ENCODE measurements at regions not wholly inside any gene's neighbourhood (a gene's known extent, or its start where the extent isn't known, plus 50 kb on each side); places are given as distances from the start of the nearest gene placed in this dataset.

DNA sequence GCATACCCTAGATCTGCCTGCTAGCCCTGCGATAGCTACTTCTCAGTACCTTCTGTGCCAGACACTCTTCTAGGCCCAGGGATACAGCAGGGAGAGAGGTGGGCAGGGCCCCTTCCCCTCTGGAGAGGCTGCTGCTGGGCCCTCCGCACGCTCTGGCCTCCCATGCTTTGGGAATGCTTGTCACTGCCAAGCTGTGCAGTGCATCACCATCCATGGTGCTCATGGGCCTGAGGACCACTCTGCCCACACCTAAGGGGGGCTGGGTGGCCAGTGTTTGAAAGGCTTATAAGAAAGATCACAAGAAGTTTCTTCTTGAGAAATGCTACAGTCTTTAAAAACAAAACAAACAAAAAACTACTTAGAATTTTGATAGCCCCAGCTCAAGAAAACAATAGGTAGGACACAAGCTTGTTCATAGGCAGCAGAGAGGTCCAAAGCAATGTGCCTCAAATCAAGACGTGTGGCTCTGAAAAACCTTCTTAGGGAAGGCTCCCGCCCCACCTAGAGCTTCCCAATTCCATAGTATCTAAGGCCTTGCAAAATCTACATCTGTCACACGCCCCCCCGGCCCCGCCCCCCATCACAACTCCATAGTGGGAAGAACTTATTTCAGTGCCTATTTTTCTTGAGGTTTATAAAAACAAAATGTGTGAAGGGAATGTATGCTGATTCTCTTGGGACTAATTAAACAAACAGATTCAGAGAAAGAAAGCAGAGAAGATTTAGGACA lies 145.8 kb downstream of the TM9SF2 start:
- DNase-seq (ENCODE audit: low read depth in 2 of 2): no peak

DNA sequence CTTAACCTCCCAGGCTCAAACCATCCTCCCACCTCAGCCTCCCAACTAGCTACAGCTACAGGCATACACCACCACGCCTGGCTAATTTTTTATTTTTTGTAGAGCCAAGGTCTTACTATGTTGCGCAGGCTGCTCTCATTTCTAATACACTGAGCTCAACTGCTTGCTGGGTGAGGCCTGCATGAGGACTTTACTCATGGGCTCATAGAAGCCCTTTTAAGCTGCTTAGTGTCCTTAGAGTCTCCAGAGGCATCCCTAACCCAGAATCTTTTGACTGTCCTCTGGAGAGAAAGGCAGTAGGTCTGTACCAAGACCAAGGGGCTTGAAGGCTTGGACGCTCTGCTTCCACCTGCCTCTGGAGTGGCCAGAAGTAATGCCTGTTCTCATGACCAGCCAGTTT lies 141.6 kb downstream of the TM9SF2 start:
- no peak for DNase-seq (ENCODE audit: low read depth in 2 of 2)

DNA sequence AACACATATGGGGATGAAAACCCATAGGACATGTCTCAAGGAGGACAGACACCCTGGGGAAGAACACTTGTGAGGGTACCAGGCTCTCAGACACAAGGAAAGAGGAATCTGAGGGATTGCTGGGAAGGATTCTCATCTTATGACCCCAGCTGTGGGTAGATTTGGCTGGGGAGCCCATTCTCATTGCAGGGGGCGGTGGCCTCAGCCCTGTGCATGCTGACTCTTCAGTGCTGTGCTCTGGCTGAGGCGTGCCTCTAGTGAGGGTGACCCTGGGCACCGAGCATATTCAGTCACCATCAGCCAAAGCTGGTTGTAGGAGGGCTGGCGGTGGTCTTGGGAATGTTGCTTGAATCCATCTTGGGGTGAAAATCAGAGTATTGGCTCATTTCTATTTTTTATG lies 140.7 kb downstream of the TM9SF2 start:
- DNase-seq (ENCODE audit: low read depth in 2 of 2): no peak

DNA sequence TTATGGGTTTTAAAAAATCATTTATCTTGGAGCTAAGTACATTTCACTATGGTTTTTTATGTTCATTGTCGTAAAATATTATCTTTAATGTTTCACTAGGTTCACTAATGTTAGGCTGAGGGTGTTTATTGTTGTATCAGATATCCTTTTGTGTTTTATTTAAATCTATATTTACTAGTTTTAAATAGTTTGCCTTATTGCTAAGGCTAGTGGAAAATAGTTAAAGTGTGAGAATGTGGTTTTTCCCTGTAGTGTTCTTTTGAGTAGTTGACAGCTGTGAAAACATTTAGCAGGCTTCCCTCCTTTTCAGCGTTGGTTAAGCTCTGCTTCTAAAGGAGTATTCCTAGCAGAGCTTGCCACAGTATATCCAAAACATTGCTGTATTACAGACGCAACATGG lies 139.0 kb downstream of the TM9SF2 start:
- no peak for DNase-seq (ENCODE audit: low read depth in 2 of 2)

DNA sequence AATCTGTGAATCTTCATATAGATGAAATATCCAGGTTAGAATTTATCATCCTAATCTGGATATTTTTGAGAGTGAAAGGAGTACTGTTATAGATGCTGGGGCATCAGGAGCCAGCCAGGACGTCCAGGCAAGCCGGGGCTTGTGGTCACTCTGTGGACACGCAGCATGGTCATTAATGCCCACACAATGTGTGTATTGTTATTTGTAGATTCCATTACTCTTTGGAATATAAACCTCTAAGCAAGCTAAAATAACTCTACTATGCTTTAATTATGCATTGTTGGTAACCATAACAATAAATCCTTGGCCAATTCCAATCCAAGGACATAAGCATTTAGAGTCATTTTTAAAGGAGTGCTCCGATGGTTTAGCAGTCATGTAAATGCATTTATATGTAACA lies 137.9 kb downstream of the TM9SF2 start:
- DNase-seq (ENCODE audit: low read depth in 2 of 2): no peak

DNA sequence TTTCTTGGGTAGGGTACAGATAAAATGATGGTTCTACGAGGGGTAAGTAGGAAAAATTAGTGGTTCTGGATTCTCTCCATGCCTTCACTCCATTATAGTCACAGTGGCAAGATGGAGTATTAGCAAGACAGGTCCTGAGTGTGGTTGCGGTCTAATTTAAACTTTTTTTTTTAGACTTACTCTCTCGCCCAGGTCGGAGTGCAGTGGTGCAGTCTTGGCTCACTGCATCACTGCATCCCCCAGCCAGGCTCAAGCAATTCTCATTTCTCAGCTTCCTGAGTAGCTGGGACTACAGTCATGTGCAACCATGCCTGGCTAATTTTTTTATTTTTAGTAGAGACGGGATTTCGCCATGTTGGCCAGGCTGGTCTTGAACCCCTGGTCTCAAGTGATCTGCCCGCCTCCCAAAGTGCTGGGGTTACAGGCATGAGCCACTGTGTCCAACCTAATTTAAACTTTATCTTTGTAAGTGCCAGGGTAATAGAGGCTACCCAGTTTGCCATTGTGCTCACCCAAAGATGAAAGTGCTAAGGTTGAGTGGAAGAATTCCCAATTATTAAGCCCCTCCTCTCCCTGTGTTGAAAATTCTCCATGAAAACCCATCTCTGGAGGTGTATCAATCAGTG lies 135.6 kb downstream of the TM9SF2 start:
- DNase-seq (ENCODE audit: low read depth in 2 of 2): no peak

DNA sequence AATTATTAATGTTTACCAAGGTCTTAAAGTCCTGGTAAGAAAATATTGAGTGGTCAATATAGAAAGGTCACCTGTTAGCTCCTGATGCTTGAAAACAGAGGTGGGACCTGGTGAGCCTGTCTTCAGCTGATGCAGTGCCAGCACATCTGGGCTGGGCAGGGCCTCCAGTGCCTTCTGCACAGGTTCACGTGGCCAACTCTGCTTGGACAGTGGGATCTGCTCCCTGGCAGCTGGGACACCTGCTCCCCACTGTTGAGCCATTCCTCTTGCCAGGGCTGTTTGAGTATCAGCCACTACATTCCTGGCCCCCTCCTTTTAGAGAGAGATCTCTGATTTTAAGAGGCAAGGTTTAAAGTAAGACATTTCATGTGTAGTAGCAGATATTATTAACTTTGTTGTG lies 135.0 kb downstream of the TM9SF2 start:
- no peak for DNase-seq (ENCODE audit: low read depth in 2 of 2)

DNA sequence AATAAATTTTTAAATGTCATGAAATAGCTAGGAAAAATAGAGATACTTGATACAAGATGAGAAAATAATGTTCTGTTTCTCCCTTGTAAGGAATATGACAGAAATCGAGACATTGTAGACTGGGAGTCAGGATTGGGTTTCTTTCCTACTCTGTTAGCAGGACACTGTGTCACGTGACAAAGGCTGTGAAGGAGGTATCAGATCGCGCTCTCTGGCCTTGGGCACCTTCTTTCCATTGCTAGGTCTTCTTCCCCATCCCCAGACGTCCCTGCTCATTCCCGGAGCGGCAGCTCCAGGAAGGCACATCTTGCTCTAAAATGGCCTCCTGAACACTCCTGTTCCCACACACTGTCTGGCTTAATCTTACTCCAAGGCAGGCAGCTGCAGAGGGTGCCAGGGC lies 133.4 kb downstream of the TM9SF2 start:
- DNase-seq (ENCODE audit: low read depth in 2 of 2): no peak

DNA sequence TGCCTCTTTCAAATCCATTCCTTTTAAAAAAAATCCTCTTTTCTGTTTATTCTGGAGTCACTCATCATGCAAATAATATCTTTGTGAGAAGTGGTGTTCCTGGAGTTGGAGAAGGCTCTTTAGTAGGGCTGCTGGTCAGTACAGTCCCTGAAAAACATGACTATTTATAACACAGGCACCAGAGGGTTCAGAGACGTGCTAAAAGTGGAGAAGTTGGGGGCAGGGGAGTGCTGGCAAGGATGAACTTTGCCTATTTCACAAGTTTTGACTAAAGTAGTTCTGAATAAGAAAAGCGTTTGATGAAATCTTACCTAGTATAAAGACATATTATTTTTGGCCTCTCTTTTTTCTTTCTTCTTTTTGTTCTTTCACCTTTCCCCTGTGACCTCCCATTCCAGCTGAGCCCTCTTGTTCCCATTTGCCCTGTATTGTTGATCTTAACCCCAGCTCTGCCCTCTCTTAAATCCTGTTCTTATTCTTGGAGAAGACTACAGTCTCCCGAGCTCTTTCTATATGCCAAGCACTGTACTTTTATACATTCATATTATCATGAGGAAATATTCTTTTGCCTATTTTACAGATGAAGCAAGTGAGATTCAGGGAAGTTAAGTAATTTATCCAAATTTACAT lies 129.1 kb downstream of the TM9SF2 start:
- no peak for DNase-seq (ENCODE audit: low read depth in 2 of 2)

DNA sequence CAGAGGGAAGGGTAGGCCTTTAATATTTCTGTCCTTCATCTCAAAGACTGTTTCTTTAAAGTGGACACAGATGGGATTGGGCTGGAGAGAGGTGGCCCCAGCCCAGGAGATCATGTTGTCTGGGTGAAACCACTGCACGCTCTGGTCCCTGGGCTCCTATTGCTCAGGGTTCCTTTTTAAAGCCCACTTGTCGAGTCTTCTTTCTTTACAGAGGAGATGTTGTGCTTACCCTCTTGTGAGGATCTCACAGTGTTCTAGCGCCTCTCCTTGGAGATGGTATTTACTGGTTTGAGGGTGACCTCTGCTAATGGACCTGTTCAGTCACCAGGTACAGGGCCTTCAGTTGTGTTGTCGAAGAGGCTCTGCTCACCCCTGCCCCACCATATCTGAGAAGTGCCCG lies 128.4 kb downstream of the TM9SF2 start:
- no peak for DNase-seq (ENCODE audit: low read depth in 2 of 2)

DNA sequence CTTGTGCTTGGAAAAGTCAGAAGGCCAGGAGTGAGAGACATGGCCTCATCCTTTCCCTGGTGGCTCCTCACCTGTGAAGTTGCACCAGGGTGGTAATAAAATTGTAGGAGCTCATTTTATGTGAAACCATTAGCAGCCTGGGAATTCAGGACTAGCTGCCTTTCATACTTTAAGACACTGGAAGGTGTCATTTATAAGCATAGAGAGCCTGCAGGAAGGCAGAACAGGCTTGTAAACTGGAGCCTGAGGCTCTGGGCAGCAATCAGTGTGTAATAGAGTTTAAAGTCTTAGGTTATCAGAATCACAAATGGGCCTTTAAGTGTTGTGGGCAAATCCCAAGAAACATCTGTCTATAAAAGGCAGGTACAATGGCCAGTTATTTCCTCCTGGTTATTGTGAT lies 127.2 kb downstream of the TM9SF2 start:
- DNase-seq (ENCODE audit: low read depth in 2 of 2): no peak

DNA sequence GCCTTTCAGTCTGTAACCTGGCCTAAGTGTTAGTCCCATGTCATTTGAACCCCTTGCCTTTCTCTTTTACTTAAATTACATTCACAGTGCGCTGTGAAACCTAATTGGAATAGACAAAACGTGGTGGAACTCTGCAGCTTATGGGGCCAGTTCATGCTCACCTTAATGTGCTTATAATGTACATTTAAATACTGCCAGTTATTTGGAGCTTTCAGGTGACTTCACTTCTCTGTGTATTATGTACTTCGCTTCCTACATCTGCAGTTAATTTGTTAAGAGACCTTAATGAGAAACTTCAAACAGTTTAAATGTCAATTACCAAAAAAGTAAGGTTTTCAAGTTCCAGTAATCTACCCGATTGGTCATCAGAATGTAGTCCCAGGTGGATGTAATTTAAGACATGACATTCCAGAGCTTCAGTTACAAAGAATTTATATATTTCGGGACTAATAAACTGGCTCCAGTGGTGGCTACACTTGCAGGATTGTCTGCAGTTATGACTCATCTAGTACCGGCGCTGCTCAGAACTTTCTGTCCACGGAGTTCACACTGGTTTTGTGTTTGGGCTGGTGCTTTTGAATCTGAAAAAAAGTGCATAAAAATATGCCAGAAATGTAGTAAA lies 125.3 kb downstream of the TM9SF2 start:
- DNase-seq (ENCODE audit: low read depth in 2 of 2): no peak

DNA sequence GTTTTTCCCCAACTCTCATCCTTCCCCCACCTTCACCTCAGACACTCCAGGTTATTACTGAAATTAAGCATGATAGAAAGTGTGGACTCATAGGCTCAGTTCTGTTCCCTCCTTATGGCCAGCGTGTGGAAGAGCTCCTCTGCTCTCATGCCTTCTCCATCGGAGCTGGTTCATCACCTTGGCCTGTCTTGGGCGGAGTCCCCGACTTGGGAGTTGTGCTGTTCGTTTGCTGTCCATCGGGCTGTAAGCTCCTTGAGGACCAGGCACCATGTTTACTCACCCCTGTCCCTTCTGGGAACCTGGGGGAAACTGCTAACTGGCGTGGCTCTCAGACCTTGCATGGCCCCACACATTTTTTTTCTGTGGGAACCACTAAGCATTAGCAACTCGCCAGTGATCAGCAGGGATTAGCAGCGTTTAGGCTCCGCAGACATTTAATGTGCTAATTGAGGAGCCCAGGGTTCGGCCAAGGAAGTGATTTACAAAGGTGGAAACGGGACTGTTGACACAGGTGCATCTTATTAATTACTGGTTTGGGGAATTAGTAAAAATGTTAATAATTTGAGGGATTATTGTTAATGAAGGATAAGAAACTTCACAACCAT lies 123.8 kb downstream of the TM9SF2 start:
- DNase-seq (ENCODE audit: low read depth in 2 of 2): no peak

DNA sequence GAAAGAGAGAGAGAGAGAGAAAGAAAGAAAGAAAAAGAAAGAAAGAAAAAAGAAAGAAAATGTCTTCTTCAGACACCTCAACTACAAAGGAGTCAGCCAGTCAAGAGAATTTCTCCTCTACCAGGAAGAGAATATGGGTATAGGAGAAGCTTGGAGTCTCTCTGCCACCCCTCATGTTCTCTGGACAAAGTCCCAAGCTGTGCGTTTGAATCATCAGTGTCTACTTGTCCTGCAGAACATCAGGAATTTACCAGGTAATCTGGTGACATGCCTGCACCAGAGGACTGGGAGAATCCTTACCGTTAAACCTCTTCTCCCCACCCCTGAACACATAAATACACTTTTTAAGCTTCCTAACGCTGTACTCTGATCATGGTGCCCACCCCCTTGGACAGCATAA lies 119.5 kb downstream of the TM9SF2 start:
- no peak for DNase-seq (ENCODE audit: low read depth in 2 of 2)

DNA sequence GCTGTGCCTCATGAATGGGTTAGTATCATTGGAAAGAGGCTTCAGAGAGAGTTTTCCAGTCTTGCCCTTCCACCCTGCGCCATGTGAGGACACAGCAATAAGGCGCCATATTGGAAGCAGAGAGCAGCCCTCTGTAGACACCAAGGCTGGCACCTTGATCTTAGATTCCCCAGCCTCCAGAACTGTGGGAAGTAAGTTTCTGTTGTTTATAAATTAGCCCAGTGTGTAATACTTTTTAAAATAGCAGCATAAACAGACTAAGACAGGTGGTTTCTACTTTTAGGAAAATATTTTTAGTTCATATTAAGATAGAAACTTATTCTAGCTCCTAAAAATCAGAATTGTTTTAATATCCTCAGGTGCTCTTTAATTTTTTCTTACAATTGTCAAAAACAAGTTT lies 117.9 kb downstream of the TM9SF2 start:
- DNase-seq (ENCODE audit: low read depth in 2 of 2): no peak

DNA sequence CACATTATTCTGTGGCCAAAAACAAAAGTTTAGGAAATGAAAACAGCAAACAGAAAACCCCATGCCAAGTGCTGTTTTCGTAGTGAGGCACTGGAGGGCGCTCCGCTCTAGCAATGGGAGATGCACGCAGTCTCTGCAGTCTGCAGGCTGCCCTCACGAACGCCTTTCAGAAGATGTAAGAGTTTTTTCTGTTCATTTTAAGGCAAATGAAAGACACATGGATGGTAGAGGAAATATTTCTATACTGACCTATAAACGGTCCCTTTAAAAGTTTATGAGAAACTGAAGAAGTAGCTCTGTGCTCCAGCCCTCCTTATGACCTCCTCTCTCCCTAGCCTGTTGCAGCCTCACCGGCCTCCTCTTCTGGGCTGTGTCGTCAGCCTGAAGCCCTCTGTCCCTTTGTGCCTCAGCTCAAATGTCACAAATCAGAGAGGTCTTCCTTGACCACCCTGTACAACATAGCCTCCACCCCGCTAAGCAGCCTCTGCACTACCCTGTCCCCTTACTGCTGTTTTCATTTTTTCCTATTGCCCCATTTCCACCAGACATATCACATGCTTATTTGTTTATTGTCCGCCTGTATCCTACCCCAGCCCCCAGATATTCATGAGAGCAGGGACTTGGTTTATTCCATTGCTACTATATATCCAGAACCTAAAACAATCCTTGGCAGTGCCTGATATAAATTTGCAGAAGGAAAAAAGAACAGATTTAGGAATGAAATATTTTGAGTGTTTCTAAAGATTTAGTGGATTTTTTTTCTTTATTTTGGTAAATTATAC lies 116.4 kb downstream of the TM9SF2 start:
- DNase-seq (ENCODE audit: low read depth in 2 of 2): no peak

DNA sequence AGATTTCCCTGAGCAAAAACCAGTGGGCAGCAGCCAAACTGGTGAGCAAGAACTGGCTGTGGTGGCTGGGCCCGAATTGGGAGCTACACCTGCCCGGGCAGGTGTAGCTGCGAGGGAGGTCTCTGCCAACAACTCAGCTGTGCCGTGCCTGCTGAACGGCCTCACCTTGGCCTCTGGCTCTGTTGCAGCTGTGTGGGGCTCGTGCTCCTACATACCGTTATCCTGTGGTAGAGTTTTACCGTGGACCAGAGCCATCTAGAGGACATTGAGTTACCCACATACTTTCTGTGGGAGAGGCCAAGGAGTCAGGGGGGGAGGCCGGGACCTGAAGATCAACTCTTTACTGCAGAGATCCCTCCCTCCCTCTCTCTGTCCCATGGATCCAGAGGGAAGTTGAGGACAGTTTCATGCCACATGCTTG lies 113.2 kb downstream of the TM9SF2 start:
- no peak for DNase-seq (ENCODE audit: low read depth in 2 of 2)

Data from stimulated activated CD8-positive, alpha-beta memory T cell treated with anti-CD3 and anti-CD28 coated beads, Interleukin-2, amount 100 ng/mL, for 48 hours (primary cell).